GM21423 (cell line): ENCODE measurements at regions not wholly inside any gene's neighbourhood (a gene's known extent, or its start where the extent isn't known, plus 50 kb on each side); places are given as distances from the start of the nearest gene placed in this dataset.
"Not testable (repeated sequence)": the region's sequence is repeated elsewhere in the genome, so short reads cannot be mapped to it uniquely, and the experiment has no call there.

ENCODE experiments used
- ATAC-seq: cut with Tn5 transposase; IDR thresholded peaks from one replicate; pipeline ENCODE4 v1.9.1; 2021; ENCODE audit warnings: mild to moderate bottlenecking, moderate library complexity; ENCODE audit not compliant: unreplicated experiment

DNA sequence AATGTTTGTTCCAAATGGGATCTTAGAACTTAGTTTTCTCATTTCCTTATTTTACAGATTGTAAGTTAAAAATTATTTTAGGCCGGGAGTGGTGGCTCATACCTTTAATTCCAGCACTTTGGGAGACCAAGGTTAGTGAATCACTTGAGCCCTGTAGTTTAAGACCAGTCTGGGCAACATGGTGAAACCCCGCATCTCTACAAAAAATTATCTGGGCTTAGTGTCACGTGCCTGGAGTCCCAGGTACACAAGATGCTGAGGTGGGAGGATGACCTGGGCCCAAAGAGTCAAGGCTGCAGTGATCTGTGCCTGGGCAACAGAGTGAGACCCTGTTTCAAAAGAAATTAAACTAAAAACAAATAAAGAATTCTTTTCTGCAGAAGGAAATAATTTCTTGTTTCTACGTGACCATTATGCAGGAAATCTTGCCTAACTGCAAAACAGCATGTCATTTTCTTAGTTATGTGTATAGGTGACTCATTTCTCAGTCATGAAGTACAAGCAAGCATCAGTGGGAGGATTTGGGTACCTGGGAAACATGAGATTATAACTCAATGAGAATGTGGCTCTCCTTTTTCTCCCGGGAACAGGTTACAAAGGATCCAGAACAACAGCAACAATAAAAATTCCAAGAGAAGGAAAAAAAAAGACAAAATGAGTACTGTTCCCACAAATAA lies 375.1 kb upstream of the ST8SIA4 start:
- no peak for ATAC-seq

DNA sequence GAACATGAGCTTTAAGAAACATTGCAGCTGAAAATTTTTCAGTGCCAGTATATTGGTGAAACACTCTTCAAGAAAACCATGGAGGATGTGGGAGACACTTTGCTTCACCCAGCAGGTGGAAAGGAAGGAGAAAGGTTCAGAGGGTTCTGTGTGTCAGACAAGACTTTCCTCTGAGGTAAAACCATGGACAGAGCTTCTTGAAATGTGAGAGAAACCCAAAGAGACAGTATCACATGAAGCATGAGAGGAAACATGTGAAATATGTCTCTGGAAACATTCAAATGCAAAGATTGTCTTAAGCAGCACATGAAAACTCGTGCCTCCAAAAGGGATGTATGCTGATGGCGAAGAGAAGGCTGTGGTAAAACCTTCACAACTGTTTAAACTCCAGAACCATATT lies 368.9 kb upstream of the ST8SIA4 start:
- no peak for ATAC-seq

DNA sequence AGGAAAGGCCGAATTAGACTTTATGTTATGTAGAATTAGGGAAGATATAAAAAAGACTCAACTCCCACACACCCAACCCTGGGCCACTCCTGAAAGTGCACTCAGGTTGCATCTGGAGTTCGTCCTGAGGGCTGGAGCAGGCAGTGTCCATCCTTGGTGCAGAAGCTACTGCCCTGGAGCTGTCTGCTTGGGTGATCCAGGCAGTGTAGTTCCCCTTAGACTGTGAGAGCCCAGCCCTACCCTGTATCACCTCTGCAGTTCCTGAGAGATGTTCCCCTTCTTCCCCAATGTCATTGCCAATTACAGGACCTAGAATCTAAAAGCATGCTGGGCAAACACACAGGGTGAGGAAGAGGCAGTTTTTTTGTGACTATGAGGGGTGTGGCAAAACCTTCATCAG lies 368.3 kb upstream of the ST8SIA4 start:
- ATAC-seq, result no peak

DNA sequence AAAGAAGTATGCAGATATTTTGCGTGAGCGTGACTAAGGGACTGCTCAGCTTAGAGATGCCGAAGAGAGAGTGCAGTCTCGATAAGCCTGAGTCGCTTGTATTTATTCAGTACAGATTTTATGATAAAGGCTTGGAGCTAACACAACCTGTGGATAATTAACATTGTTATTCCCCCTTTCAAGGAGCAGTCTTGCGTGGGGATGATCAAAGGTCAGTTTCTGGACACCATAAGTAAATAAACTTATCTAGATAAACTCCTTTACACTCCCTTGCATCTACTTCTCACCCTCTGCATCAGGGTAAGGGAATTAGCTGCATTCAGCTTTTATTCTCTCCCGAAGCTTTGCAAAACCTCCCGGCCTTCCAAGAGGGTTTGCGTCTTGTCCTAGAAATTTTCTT lies 357.8 kb upstream of the ST8SIA4 start:
- ATAC-seq, result no peak

DNA sequence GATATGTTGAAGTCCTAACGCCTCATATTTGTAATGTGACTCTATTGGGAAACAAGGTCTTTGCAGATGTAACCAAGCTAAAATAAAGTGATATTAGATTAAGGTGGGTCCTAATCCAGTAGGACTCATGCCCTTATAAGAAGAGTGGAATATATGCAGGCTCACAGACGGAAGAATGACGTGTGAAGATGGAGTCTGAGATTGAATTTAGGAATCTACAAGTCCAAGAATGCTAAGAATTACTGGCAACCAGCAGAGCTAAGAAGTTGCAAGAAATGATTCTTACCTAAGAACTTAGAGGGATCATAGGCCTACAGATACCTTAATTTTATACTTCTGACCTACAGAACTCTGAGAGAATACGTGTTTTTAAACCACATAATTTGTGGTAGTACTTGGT lies 350.0 kb upstream of the ST8SIA4 start:
- ATAC-seq, result no peak

DNA sequence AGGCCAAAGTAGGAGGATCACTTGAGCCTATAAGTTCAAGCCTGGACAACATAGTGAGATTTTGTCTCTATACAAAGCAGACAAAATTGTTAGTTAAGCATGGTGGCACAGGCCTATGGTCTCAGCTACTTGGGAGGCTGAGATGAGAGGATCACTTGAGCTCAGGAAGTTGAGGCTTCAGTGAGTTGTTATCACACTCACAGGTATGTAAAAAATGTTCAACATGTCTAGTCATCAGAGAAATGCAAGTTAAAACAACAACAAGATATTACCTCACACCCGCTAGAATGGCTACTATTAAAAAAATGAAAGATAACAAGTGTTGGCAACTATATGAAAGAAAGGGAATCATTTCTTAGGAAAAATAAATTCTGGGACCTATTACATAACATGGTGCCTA lies 341.5 kb upstream of the ST8SIA4 start:
- ATAC-seq, result no peak

DNA sequence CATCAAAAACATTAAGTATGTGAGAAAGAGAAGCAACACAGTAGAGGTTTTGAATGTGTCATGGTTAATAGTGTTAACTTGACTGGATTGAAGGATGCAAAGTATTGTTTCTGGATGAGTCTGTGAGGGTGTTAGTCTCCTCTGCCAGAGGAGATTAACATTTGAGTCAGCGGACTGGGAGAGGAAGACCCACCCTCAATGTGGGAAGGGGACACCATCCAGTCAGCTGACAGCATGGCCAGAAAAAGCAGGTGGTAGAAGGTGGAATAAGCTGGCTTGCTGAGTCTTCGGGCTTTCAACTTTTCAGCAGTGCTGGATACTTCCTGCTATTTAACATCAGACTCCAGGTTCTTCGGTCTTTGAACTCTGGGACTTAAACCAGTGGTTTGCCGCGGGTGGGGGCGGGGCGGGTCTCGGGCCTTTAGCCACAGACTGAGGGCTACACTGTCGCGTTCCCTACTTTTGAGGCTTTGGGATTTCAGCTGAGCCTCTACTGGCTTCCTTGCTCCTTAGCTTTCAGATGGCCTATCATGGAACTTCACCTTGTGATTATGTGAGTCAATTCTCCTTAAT lies 309.9 kb upstream of the ST8SIA4 start:
- ATAC-seq, result no peak

DNA sequence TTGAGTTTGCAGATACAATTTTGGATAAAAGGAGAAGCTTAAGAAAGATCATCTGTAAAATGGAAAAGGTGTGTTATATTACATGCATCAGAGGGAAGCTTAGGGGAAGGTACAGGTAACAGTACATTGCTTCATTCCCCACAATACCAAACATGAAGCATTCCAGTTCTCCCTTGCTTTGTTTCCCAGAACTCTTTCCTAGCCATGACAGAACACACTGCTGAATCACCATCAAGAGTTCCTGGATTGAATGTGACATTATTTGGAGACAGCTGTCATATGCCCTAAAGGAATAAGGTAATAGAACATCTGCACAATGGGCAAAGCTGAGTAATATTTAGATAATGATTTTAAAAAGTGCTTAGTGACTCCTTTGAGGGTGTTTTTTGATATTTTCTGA lies 303.5 kb upstream of the ST8SIA4 start:
- ATAC-seq, result no peak

DNA sequence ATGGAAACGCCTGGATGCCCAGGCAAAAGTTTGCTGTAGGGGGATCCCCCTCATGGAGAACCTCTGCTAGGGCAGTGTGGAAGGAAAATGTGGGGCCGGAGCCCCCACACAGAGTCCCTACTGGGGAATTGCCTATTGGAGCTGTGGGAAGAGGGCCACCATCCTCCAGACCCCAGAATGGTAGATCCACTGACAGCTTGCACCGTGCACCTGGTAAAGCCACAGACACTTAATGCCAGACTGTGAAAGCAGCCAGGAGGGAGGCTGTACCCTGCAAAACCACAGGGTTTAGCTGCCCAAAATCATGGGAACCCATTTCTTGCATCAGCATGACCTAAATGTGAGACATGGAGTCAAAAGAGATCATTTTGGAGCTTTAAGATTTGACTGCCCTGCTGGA lies 302.0 kb upstream of the ST8SIA4 start:
- not testable (repeated sequence) for ATAC-seq

DNA sequence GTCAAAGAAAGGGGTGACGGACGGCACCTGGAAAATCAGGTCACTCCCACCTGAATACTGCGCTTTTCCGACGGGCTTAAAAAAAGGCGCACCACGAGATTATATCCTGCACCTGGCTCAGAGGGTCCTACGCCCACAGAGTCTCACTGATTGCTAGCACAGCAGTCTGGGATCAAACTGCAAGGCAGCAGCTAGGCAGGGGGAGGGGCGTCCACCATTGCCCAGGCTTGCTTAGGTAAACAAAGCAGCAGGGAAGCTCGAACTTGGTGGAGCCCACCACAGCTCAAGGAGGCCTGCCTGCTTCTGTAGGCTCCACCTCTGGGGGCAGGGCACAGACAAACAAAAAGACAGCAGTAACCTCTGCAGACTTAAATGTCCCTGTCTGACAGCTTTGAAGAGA lies 277.3 kb upstream of the ST8SIA4 start:
- ATAC-seq, result not testable (repeated sequence)

DNA sequence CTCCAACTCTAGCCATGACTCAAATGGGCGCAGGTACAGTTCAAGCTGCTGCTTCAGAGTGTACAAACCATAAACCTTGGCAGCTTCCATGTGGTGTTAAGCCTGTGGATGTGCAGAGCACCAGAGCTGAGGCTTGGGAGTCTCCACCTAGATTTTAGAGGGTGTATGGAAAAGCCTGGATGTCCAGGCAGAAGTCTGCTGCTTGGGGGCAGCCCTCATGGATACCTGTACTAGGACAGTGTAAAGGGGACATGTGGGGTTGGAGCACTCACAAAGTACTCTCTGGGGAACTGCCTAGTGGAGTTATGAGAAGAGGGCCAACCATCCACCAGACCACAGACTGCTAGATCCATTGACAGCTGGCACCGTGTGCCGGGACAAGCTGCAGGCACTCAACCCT lies 273.5 kb upstream of the ST8SIA4 start:
- ATAC-seq, result no peak

DNA sequence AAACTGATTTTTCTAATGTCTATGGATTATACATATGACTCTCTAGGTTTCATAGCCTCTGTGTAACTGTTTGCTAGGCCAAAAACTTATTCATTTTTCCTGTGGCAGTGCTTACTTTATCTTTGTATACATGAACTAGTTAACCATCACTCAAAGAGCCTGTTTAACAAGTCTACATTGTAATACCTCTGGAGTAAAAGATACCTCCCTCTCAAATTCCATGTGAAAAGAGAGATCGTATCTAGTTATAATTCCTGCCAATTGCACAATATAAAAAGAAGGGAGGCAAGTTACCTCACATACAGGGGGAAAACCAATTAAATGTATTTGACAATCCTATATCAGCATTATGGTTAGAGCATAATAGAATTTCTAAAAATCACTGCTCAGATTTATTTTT lies 271.9 kb upstream of the ST8SIA4 start:
- ATAC-seq, result no peak

DNA sequence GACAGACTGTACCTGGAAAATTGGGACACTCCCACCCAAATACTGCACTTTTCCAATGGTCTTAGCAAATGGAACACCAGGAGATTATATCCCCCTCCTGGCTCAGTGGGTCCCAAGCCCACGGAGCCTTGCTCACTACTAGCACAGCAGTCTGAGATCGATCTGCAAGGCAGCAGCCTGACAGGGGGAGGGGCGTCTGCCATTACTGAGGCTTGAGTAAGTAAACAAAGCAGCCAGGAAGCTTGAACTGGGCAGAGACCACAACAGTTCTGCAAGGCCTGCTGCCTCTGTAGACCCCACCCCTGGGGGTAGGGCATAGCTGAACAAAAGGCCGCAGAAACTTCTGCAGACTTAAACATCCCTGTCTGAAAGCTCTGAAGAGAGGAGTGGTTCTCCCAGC lies 260.0 kb upstream of the ST8SIA4 start:
- no peak for ATAC-seq

DNA sequence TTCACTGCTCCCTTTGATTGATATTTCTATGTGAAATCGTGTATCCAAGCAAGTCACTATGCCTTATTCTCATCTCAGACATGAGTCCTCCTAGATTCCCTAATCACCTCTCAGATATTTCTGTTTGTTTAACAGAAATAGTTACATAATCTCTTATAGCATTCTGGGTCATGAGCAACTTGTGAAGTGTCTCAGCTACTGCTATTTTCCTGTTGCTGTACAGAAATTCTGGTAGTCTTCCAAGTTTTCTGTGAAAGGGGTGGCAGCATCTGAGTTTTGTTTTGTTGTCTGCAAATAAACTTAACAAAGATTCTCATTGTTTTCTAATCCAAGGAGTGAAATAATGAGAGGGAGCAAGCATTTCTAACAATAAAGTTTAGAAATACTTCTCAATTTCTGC lies 256.9 kb upstream of the ST8SIA4 start:
- no peak for ATAC-seq

DNA sequence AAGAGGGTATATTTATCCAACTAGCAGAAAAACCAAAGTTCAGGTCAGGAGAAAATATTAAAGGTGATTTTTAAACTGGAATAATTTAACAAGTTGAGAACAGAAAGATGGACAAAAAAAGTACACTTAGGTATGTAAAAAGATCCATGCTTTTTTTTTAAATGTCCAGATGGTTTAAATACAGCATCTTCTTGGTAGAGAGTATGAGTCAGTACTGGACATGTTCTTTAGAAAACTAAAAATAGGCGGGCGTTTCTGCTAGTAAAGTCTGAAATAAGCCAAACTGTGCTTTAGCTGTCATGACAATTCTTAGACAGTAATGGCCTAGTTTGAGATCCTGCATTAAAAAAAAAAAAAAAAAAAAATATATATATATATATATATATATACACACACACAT lies 255.9 kb upstream of the ST8SIA4 start:
- no peak for ATAC-seq

DNA sequence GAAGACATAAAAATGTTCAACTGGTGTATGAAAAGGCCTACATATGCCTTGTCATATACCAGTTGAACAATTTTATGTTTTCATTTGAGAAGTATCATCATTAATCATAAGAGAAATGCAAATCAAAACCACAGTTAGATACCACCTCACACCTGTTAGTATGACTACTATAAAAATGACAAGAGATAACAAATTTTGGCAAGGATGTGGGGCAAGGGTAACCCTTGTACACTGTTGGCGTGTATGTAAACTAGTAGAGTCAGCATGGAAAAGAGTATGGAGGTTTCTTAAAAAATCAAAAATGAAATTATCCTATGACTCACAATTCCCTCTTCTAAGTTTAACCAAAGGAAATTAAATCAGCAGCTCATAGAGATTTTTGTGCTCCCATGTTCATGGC lies 250.4 kb upstream of the ST8SIA4 start:
- no peak for ATAC-seq

DNA sequence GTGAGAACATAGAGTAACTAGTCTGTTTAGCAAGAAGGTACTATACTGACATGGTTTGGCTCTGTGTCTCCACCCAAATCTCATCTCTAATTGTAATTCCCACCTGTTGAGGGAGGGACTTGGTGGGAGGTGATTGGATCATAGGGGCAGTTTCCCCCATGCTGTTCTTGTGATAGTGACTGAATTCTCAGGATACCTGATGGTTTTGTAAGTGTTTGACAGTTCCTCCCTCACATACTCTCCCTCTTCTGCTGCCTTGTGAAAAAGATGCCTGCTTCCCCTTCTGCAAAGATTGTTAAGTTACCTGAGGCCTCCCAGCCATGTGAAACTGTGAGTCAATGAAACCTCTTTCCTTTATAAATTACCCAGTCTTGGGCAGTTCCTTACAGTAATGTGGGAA lies 240.4 kb upstream of the ST8SIA4 start:
- ATAC-seq, result no peak

DNA sequence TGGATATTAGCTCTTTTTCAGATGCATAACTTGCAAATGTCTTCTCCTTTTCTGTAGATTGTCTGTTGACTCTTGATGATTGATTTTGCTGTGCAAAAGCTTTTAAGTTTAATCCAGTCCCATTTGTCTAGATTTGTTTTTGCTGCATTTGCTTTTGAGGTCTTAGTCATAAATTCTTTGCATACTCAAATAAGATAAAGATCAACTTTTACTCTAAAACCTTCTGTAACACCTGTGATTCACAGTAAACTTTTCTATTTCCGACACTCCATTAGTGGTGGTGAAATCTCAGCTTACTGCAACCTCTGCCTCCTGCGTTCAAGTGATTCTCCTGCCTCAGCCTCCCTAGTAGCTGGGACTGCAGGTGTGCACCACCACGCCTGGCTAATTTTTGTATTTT lies 239.0 kb upstream of the ST8SIA4 start:
- ATAC-seq, result no peak

DNA sequence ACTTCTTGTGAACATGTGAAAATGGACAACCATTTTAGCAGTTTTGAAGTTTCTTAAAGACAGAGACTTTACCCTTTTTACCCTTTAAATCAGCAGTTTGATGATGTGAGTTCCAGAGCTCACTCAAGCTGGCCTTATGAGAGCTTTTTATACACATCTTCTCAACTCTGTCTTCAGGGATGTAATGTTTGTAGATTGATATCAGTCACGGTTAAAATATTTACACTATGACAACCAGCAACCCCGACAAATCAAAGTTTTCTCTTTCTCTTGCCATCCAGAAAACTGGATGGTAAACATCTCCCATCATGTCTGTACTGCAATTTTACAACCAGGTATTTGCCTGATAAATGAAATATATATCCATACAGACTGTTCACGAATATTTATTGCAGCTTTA lies 233.4 kb upstream of the ST8SIA4 start:
- no peak for ATAC-seq

DNA sequence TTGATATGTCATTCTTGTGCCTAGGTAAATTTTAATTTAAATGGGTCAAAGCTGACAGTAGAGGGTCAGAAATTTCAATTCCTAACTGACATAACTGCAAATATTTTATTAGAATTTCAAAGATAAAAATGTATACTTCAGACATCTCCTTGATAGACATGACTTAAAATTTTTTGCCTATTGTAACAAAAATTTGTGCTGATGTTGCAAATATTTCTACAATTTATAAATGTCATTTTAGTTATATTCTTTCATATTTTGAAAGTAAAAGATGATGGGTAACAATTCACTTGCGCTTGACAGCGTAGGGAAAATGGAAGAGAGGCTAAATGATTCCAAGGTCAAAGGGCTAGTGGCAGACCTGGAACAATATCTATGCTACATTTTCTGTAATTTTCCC lies 220.3 kb upstream of the ST8SIA4 start:
- no peak for ATAC-seq

DNA sequence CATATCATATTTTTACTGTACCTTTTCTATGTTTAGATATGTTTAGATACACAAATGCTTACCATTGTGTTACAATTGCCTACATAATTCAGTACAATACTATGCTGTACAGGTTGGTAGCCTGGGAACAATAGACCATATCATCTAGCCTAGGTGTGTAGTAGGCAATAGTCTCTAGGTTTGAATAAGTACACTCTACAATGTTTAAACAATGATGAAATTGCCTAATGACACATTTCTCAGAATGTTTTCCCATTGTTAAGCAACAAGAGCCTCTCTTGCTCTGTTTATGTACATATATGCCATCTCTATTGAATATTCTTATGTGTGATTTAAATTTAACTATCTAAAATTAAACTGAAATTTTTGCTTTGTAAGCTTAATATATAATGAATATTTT lies 209.6 kb upstream of the ST8SIA4 start:
- no peak for ATAC-seq

DNA sequence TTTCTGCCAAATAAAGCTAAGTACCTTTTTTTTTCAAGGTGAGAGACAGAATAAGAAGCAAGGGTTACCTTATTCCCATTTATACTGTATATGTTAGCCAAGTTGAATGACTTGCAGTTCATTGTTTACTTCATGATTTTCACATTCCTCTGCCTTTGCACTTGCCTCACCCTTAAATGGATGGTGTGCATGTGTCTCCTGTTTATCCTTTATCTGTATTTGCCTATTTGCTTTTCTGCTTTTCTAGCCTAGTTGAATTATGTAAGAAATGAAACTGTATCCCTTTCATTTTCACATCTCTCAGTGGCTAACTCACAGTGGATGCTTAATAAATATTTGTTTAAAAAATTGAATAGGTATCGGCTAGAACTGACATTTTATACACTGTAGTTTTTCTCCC lies 200.8 kb upstream of the ST8SIA4 start:
- no peak for ATAC-seq

DNA sequence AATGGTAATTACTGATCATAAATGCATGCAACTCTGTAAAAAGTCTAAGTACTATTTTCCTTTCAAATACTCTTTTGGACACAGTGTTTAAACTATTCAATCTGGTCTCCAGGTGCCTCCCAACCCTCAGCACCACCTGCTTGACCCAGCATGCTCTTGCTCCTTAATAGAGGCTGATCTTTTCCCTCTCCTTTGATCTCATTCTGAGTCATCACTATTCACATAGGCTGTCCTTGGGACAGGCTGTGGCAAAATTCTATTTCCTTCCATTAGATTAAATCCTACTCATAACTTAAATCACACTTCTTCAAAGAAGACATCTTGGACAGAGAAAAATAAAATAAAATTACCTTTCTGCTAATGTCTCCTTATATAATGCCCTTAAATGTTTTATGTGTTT lies 199.4 kb upstream of the ST8SIA4 start:
- ATAC-seq, result no peak
